HUES64 (cell line): ENCODE measurements at regions not wholly inside any gene's neighbourhood (a gene's known extent, or its start where the extent isn't known, plus 50 kb on each side); places are given as distances from the start of the nearest gene placed in this dataset.
"Not testable (repeated sequence)": the region's sequence is repeated elsewhere in the genome, so short reads cannot be mapped to it uniquely, and the experiment has no call there.

Source experiments
- H3K27ac ChIP-seq: 2 replicates; pipeline ENCODE4 v1.7.0; 2013; ENCODE audit warnings: low read depth, low read length, inconsistent platforms
- H3K27me3 ChIP-seq: 2 replicates; pipeline ENCODE4 v1.6.1; 2013; ENCODE audit warnings: mild to moderate bottlenecking, low read length; ENCODE audit not compliant: insufficient read depth
- H3K36me3 ChIP-seq: 2 replicates; pipeline ENCODE4 v1.6.1; 2013; ENCODE audit warnings: mild to moderate bottlenecking, low read length; ENCODE audit not compliant: insufficient read depth
- H3K4me1 ChIP-seq: 2 replicates; pipeline ENCODE4 v1.6.1; 2013; ENCODE audit warnings: mild to moderate bottlenecking, low read length, moderate library complexity; ENCODE audit not compliant: insufficient read depth
- H3K4me3 ChIP-seq: 2 replicates; pipeline ENCODE4 v1.5.1; 2013; ENCODE audit warnings: mild to moderate bottlenecking, low read length, moderate library complexity
- H3K9ac ChIP-seq: 2 replicates; pipeline ENCODE4 v1.6.1; 2013; ENCODE audit warnings: mild to moderate bottlenecking, low read depth, low read length
- H3K9me3 ChIP-seq: 2 replicates; pipeline ENCODE4 v1.6.1; 2013; ENCODE audit warnings: low read depth, low read length; ENCODE audit not compliant: insufficient read depth
- WGBS: fragments of 150-250, 120-280 bp; methylation state at CpG from one replicate; pipeline ENCODE4 v1.1.7; 2013; ENCODE audit warnings: missing lambda C conversion rate; 5-methylcytosine and 5-hydroxymethylcytosine counted together

DNA sequence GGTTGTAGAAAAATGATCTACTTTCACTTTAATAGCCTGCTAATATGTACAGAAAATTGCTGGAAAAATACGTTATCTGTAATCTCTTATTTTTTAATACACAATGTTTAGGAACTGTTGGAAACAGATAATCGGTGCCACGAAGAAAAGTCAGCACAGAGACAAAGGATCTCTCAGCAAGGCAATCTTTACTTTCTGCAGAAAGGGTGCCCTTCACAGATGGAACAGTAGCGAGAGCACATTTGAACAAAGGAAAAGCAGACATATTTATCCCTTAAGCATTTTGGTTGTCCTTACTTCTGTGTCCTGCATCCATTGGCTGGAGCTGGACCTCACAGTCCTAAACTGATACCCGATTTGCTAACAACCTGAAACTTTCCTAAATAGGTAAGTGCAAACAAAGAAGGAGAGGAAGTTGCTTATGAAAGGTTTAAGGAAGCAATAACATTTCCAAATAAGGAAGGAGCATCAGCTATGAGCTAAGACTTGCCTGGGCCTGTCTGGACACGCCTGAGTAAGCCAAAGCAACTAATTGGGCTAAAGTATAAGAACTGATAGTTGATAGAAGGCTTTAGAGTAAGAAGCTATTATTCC is 640.0 kb downstream of the SH2D4B start:
- Histone ChIP-seq H3K4me1 (0 out of 2 replicates have a peak, but pooled peaks cover 3% of the 10 kb centered on the region), H3K9me3 (peaks cover 20% of the 10 kb centered on the region)
- WGBS: 97% methylated on average over 6 of the region's 6 CpGs

DNA sequence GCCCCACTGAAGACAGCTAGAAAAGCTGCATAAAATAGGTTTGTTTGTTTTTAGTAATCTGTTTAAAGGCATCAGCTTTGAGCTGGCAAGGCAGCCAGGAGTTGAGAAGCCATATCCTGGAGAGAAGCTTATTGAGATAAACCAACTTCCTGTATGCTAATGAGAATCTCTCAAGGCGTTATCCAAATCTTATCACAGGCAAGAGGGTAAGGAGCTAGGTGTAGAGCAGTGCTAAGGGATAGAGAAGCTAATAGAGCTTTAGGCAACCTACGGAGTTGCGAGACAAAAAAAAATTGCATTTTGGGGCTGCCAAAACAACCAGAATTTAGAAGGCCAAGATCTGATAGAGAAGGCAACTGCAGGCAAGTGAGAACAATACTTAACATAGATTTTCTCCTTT is 641.6 kb downstream of the SH2D4B start:
- H3K4me1 ChIP-seq: 0 out of 2 replicates have a peak, but pooled peaks cover 3% of the 10 kb centered on the region

More for the DNA sequence above, 640.0 kb downstream of the SH2D4B start:
- Histone ChIP-seq H3K9ac (no peak overlapping the region), H3K27ac (no peak overlapping the region), H3K4me3 (no peak overlapping the region), H3K27me3 (no peaks in the 10 kb centered on the region), H3K36me3 (0 out of 2 replicates have a peak, but pooled peaks cover 2% of the 10 kb centered on the region)

DNA sequence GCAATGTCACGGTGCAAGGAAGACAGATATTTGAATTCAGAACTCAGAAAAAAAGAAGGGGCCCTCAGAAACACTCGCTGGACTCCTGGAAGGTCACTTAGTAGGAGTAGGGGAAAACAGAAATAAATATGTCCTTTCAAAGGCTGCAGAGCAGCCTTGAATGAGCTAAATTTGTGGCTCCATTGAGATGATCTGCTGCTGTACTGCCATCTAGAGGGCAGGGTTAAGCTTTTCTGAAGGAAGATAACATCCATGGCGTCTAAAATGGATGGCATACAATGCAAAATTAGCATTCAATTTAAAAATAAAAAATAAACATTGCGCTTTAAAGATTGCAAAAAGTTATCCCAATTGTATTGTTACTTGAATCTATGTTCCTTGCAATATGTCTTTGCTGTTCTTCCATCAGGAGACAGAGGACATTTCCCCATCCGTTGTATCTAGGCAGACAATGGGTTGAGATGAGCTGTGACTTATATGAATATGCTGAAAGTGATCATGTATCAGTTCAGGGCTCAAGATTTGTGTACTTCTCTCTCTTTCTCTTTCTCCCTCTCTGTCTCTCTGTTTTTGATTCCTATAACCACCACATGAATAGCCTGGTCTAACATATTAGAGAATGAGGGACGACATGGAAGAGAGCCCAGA is 642.2 kb downstream of the SH2D4B start:
- Histone ChIP-seq H3K27ac (no peak overlapping the region; the same call in 1 of the 2 replicates), H3K9me3 (peaks cover 20% of the 10 kb centered on the region), H3K36me3 (0 out of 2 replicates have a peak, but pooled peaks cover 2% of the 10 kb centered on the region), H3K9ac (no peak overlapping the region), H3K27me3 (no peaks in the 10 kb centered on the region), H3K4me3 (no peak overlapping the region), H3K4me1 (0 out of 2 replicates have a peak, but pooled peaks cover 3% of the 10 kb centered on the region)
- WGBS: 79% methylated on average over 5 of the region's 6 CpGs

More for the DNA sequence above, 641.6 kb downstream of the SH2D4B start:
- Histone ChIP-seq H3K27ac (no peak overlapping the region; the same call in 1 of the 2 replicates), H3K9ac (no peak overlapping the region), H3K9me3 (peaks cover 20% of the 10 kb centered on the region), H3K36me3 (0 out of 2 replicates have a peak, but pooled peaks cover 2% of the 10 kb centered on the region), H3K4me3 (no peak overlapping the region), H3K27me3 (no peaks in the 10 kb centered on the region)
- 75% methylated on average over 3 of the region's 3 CpGs for WGBS

DNA sequence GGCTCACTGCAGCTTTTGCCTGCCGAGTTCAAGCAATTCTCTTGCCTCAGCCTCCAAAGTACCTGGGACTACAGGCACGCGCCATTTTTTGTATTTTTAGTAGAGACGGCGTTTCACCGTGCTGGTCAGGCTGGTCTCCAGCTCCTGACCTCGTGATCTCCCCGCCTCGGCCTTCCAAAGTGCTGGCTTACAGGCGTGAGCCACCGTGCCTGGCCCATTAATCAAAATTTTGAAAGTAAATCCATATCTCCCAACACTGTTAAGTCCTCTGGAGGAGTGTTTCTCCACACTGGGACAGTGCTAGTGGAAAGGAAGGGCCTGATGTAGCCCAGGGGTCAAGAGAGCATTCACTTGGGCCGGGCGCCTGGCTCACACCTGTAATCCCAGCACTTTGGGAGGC is 644.6 kb downstream of the SH2D4B start:
- Histone ChIP-seq H3K36me3 (0 out of 2 replicates have a peak, but pooled peaks cover 1% of the 10 kb centered on the region), H3K27ac (no peak overlapping the region), H3K27me3 (no peaks in the 10 kb centered on the region), H3K4me3 (no peak overlapping the region), H3K9ac (no peak overlapping the region), H3K4me1 (0 out of 2 replicates have a peak, but pooled peaks cover 3% of the 10 kb centered on the region), H3K9me3 (peaks cover 11% of the 10 kb centered on the region)
- WGBS: 97% methylated on average over 13 of the region's 13 CpGs

DNA sequence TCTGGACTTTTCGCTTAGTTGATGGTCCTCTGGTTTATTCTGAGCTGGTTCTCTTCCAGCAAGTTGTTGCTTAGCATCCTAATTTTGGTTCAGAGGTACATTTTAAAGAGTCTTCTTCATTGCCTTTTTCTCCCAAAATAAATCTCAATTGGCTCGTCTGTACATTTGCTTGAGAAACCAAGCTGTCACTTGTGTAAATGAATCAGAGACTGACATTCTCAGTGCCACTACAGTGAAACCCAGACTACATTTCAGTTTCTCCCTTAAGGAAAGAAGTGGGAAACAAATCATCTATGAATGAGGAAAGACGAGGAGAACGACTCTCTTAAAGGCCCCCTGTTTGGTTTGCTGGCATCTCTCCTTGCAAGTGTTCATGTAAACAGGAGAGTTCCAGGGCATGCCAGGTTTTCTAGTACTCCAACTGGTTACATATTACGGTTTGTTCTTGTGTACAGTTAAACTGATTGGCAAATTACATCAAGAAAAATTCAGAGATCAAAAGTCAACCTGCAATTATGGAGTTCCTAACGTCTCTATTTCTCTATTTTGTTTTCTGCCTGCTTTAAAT is 654.6 kb downstream of the SH2D4B start:
- Histone ChIP-seq H3K36me3 (no peaks in the 10 kb centered on the region), H3K9me3 (no peaks in the 10 kb centered on the region), H3K4me1 (no peaks in the 10 kb centered on the region; the same call in 1 of the 2 replicates), H3K9ac (no peak overlapping the region), H3K27me3 (no peaks in the 10 kb centered on the region), H3K4me3 (no peak overlapping the region), H3K27ac (no peak overlapping the region)
- WGBS: 92% methylated on average over 6 of the region's 6 CpGs

DNA sequence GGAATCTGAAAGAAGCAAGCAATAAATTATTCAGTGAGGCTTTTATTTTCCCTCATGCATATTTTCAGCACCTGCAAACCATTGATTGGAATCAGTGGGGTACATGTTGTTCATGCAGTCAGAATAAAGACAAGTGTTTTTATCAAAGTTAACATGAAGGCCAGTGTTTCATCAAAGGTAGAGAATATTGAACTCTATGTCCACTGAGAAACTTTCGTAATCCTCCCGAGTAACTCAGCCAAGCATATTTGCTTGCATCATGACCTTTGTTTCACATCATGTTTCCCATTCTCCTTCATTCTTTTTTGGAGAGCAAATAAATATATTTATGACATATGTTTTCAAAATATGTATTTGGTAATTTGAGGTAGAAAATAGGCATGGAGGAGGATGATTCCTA is 663.1 kb downstream of the SH2D4B start:
- no peaks in the 10 kb centered on the region; the same call in 1 of the 2 replicates for H3K4me1 ChIP-seq
- no peak overlapping the region for H3K9ac ChIP-seq
- no peak overlapping the region for H3K4me3 ChIP-seq
- H3K27ac ChIP-seq: no peak overlapping the region
- H3K36me3 ChIP-seq: no peaks in the 10 kb centered on the region
- no peaks in the 10 kb centered on the region for H3K27me3 ChIP-seq
- H3K9me3 ChIP-seq: no peaks in the 10 kb centered on the region
- WGBS: 95% methylated on average over 2 of the region's 2 CpGs

DNA sequence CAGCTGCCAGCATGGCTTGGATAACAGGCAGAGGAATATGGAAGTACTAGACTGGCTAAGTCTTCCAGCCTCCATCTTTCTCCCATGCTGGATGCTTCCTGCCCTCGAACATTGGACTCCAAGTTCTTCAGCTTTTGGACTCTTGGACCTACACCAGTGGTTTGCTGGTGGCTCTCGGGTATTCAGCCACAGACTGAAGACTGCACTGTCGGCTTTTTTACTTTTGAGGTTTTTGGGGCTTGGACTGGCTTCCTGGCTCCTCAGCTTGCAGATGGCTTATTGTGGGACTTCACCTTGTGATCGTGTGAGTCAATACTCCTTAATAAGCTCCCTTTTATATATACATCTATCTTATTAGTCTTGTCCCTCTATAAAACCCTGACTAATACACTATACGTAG is 667.6 kb upstream of the NRG3 start:
- not testable (repeated sequence) for H3K27ac ChIP-seq, H3K4me1 ChIP-seq, H3K36me3 ChIP-seq, H3K9me3 ChIP-seq, H3K4me3 ChIP-seq, H3K27me3 ChIP-seq, H3K9ac ChIP-seq
- 94% methylated on average over 4 of the region's 5 CpGs for WGBS

DNA sequence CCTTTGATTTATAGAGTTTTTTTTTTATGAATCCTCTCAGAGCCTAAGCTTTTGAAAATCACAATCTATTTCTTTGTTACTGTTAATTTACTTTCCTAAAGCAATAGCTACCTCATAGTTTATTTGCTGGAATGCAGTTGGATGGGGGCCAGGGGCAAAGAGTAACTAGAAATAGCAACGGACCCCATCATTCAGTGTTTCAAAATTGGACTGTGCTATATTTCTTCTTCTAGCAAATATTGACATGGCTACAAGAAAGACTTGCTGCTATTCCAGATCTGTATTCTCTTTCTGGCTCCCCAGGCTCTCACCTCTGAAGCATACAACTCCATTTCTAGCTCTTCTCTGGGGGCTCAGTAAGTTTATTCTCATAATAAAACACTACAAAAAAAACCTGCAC is 661.6 kb upstream of the NRG3 start:
- 91% methylated on average over 1 of the region's 1 CpG for WGBS
- Histone ChIP-seq H3K27ac (no peak overlapping the region), H3K36me3 (no peaks in the 10 kb centered on the region), H3K4me3 (no peak overlapping the region), H3K9ac (no peak overlapping the region), H3K4me1 (no peaks in the 10 kb centered on the region), H3K27me3 (no peaks in the 10 kb centered on the region), H3K9me3 (no peaks in the 10 kb centered on the region)

DNA sequence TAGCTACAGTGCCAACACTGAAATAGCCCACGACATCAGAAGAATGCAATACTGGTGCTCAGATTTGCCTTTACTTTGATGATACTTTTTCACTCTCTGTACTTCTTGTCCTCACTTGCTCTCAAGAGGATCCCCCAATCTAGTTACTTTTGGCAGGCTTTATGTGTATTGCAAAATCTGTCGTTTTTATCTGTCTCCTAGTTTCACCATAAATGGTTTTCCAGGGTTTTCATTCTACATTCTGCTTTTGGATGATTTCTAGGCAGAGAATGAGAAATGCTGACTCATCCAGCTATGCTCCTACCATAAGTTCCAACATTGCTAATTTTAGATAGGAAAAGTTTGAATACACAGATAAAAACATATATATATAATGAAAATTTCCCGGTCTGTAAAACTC is 659.5 kb upstream of the NRG3 start:
- Histone ChIP-seq H3K27me3 (no peaks in the 10 kb centered on the region), H3K9me3 (no peaks in the 10 kb centered on the region), H3K36me3 (no peaks in the 10 kb centered on the region), H3K4me1 (peaks cover under 1% of the 10 kb centered on the region; the same call in 1 of the 2 replicates), H3K4me3 (no peak overlapping the region), H3K27ac (no peak overlapping the region), H3K9ac (no peak overlapping the region)
- WGBS: 100% methylated on average over 3 of the region's 3 CpGs

DNA sequence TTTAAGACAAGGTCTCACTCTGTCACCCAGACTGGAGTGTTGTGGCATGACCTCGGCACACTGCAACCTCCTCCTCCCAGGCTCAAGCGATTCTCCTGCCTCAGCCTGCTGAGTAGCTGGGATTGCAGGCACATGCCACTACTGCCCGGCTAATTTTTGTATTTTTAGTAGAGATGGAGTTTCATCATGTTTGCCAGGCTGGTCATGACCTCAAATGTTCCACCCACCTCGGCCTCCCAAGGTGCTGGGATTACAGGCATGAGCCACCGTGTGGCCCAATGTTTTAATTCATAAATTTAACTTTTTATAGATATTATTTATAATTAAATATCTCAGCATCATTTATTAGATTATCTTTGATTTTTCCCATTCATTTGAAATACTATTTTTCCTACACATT is 658.0 kb upstream of the NRG3 start:
- no peak overlapping the region for H3K4me3 ChIP-seq
- no peak overlapping the region for H3K9ac ChIP-seq
- H3K27ac ChIP-seq: no peak overlapping the region
- H3K9me3 ChIP-seq: no peaks in the 10 kb centered on the region
- H3K36me3 ChIP-seq: no peaks in the 10 kb centered on the region
- H3K4me1 ChIP-seq: peaks cover 5% of the 10 kb centered on the region; the same call in 1 of the 2 replicates
- no peaks in the 10 kb centered on the region for H3K27me3 ChIP-seq
- 94% methylated on average over 4 of the region's 5 CpGs for WGBS

DNA sequence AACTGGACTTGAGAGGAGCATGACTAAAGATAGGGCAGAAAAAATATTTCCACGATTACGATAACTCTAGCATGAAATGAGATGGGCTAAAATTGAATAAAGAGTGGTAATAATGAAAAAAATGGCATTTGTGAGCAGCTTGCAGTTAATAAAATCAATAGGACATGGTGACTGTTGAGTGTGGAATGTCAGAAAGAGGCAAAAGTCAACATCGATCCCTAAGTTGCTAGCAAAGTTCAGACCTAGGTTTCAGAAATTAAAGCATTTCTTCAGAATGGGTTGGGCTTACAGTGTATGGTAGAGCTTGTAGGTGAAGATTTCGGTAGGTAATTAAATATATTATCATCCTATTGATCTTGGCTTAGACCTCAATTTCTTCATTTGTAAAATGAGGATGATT is 656.7 kb upstream of the NRG3 start:
- no peaks in the 10 kb centered on the region for H3K27me3 ChIP-seq
- WGBS: 98% methylated on average over 3 of the region's 4 CpGs
- H3K27ac ChIP-seq: no peak overlapping the region
- no peaks in the 10 kb centered on the region for H3K9me3 ChIP-seq
- no peaks in the 10 kb centered on the region for H3K36me3 ChIP-seq
- no peak overlapping the region for H3K4me3 ChIP-seq
- H3K4me1 ChIP-seq: peaks cover 5% of the 10 kb centered on the region; the same call in 1 of the 2 replicates
- H3K9ac ChIP-seq: no peak overlapping the region
